ENCODE measurements at regions not wholly inside any gene's neighbourhood (a gene's known extent, or its start where the extent isn't known, plus 50 kb on each side); places are given as distances from the start of the nearest gene placed in this dataset.

- TF ChIP-seq REST (IDR thresholded peaks at IDR 0.05; ENCODE audit: insufficient read depth in 1 of 2, low read depth in 2 of 2, low read length in 2 of 2), result no peak
- TF ChIP-seq TAF1 (IDR thresholded peaks at IDR 0.05; ENCODE audit: borderline replicate concordance, insufficient read depth, low read length), result no peak
- TF ChIP-seq SIN3A (IDR thresholded peaks at IDR 0.05; ENCODE audit: borderline replicate concordance, insufficient read depth, low read length), result no peak
- TF ChIP-seq POLR2AphosphoS5 (IDR thresholded peaks at IDR 0.05; ENCODE audit: low read depth, low read length), result no peak
- no peak for TF ChIP-seq FOXP2 (optimal IDR thresholded peaks at IDR 0.05; ENCODE audit: borderline replicate concordance, extremely low read depth, extremely low read length, insufficient read depth)
Observed at GRCh38 chr5:60177596-60177995, 284.1 kb upstream of the PDE4D start.

- no peak for TF ChIP-seq TAF1 (IDR thresholded peaks at IDR 0.05; ENCODE audit: borderline replicate concordance, insufficient read depth, low read length)
- TF ChIP-seq POLR2AphosphoS5 (IDR thresholded peaks at IDR 0.05; ENCODE audit: low read depth, low read length), result no peak
- TF ChIP-seq SIN3A (IDR thresholded peaks at IDR 0.05; ENCODE audit: borderline replicate concordance, insufficient read depth, low read length), result no peak
- TF ChIP-seq REST (IDR thresholded peaks at IDR 0.05; ENCODE audit: insufficient read depth in 1 of 2, low read depth in 2 of 2, low read length in 2 of 2), result no peak
Observed at GRCh38 chr5:60173667-60174066, 280.1 kb upstream of the PDE4D start.

GRCh38 chr5:60163762-60164161, 270.2 kb upstream of the PDE4D start:
- TF ChIP-seq SIN3A (IDR thresholded peaks at IDR 0.05; ENCODE audit: borderline replicate concordance, insufficient read depth, low read length) (no peak), FOXP2 (optimal IDR thresholded peaks at IDR 0.05; ENCODE audit: borderline replicate concordance, extremely low read depth, extremely low read length, insufficient read depth) (no peak), TAF1 (IDR thresholded peaks at IDR 0.05; ENCODE audit: borderline replicate concordance, insufficient read depth, low read length) (no peak)

- TF ChIP-seq POLR2AphosphoS5 (IDR thresholded peaks at IDR 0.05; ENCODE audit: low read depth, low read length), result no peak
Observed at GRCh38 chr5:60162441-60162840, 268.9 kb upstream of the PDE4D start.

GRCh38 chr5:60161340-60161934, 267.9 kb upstream of the PDE4D start:
- no peak for TF ChIP-seq TAF1 (IDR thresholded peaks at IDR 0.05; ENCODE audit: borderline replicate concordance, insufficient read depth, low read length)
- no peak for TF ChIP-seq REST (IDR thresholded peaks at IDR 0.05; ENCODE audit: insufficient read depth in 1 of 2, low read depth in 2 of 2, low read length in 2 of 2)
- no peak for TF ChIP-seq POLR2AphosphoS5 (IDR thresholded peaks at IDR 0.05; ENCODE audit: low read depth, low read length)
- no peak for TF ChIP-seq FOXP2 (optimal IDR thresholded peaks at IDR 0.05; ENCODE audit: borderline replicate concordance, extremely low read depth, extremely low read length, insufficient read depth)
- TF ChIP-seq SIN3A (IDR thresholded peaks at IDR 0.05; ENCODE audit: borderline replicate concordance, insufficient read depth, low read length), result no peak

GRCh38 chr5:60149081-60149480, 255.6 kb upstream of the PDE4D start:
- no peak for TF ChIP-seq FOXP2 (optimal IDR thresholded peaks at IDR 0.05; ENCODE audit: borderline replicate concordance, extremely low read depth, extremely low read length, insufficient read depth)
- TF ChIP-seq SIN3A (IDR thresholded peaks at IDR 0.05; ENCODE audit: borderline replicate concordance, insufficient read depth, low read length), result no peak
- no peak for TF ChIP-seq TAF1 (IDR thresholded peaks at IDR 0.05; ENCODE audit: borderline replicate concordance, insufficient read depth, low read length)
- no peak for TF ChIP-seq REST (IDR thresholded peaks at IDR 0.05; ENCODE audit: insufficient read depth in 1 of 2, low read depth in 2 of 2, low read length in 2 of 2)
- no peak for TF ChIP-seq POLR2AphosphoS5 (IDR thresholded peaks at IDR 0.05; ENCODE audit: low read depth, low read length)
